ENCODE measurements at regions not wholly inside any gene's neighbourhood (a gene's known extent, or its start where the extent isn't known, plus 50 kb on each side); places are given as distances from the start of the nearest gene placed in this dataset.

GRCh38 chr5:72034770-72035169 lies 72.5 kb upstream of the MAP1B start:
- no peak for TF ChIP-seq MAFK (conservative IDR thresholded peaks at IDR 0.05 in 1 of 2, IDR thresholded peaks at IDR 0.05 in 1 of 2; ENCODE audit: low read length in 2 of 2)
- no peak for TF ChIP-seq ZBTB38 (CRISPR knock-in tag; IDR thresholded peaks at IDR 0.05)
- no peak for TF ChIP-seq HIC2 (CRISPR knock-in tag; IDR thresholded peaks at IDR 0.05; ENCODE audit: low read depth)
- no peak for TF ChIP-seq CTCF (CRISPR knock-in tag; IDR thresholded peaks at IDR 0.05)
- no peak for TF ChIP-seq ZSCAN31 (CRISPR knock-in tag; IDR thresholded peaks at IDR 0.05; ENCODE audit: low read depth)
- TF ChIP-seq ARID3A (IDR thresholded peaks at IDR 0.05; ENCODE audit: low read depth, low read length) = no peak
